Stimulated activated CD4-positive, alpha-beta T cell treated with anti-CD3 and anti-CD28 coated beads, Interleukin-15, amount 100 ng/mL, for 48 hours (primary cell): ENCODE measurements at regions not wholly inside any gene's neighbourhood (a gene's known extent, or its start where the extent isn't known, plus 50 kb on each side); places are given as distances from the start of the nearest gene placed in this dataset.

ENCODE experiments used
- DNase-seq, 2 donors: peaks; one replicate each; pipeline ENCODE4 v3.0.0-alpha.2; 2020; ENCODE audit warnings: low read depth in 2 of 2

DNA sequence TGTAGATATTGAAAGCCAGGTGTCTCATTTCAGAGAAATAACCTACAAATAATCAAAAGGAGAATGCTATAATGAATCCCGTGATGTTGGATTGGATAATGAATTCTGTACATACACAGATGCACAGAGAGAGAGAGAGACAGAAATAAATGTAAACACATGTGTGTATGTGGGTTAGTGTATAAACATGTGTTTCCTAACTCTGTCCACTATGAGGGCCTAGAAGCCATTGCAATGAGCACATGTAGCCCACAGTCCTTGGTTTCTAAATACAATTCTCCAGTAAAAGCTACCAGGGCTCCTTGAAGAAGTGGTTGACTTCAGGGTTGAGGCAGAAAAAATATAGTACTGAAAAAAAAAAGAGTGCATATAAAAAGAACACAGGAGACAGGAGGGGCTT lies 109.5 kb downstream of the INHBB start:
- DNase-seq, result no peak

DNA sequence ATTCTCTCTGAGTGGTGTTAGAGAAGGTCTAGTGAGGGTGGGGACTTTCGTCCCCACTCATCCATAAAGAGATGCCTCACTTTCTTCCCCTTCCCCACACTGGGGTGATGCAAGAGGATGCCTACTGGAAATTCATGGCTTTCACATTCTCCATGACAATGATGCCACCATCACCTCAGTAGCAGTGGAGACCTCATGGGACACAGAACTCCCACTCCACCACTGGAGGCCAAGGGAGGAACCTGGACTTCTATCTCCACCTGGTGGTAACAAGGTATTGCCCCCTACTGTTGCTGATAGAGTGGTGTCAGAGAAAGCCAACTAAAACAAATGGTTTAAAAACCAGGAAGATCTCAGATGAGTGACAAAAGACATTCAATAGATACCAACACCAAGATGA lies 110.9 kb downstream of the INHBB start:
- DNase-seq, result no peak

- DNase-seq, result no peak
Measured at GRCh38 chr2:120460511-120460910, 114.6 kb downstream of the INHBB start.

DNA sequence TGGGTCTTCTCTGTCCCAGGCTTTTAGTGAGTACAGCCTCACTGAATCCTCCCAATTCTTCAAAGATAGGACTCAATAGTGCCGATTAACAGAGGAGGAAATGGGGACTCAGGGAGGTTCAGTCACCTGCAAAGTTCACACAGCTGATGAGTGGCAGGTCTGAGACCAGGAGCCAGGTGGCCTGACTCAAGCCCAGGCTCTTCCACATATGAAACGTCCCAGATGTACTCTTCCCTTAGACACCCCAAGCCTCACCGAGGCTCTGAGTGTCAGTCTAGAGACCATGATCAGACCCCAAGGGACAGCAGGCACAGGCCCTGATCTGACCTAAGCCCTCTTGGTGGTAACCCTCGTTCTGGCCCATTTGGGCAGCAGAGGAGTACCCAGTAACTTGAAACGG lies 115.2 kb downstream of the INHBB start:
- DNase-seq, result no peak

DNA sequence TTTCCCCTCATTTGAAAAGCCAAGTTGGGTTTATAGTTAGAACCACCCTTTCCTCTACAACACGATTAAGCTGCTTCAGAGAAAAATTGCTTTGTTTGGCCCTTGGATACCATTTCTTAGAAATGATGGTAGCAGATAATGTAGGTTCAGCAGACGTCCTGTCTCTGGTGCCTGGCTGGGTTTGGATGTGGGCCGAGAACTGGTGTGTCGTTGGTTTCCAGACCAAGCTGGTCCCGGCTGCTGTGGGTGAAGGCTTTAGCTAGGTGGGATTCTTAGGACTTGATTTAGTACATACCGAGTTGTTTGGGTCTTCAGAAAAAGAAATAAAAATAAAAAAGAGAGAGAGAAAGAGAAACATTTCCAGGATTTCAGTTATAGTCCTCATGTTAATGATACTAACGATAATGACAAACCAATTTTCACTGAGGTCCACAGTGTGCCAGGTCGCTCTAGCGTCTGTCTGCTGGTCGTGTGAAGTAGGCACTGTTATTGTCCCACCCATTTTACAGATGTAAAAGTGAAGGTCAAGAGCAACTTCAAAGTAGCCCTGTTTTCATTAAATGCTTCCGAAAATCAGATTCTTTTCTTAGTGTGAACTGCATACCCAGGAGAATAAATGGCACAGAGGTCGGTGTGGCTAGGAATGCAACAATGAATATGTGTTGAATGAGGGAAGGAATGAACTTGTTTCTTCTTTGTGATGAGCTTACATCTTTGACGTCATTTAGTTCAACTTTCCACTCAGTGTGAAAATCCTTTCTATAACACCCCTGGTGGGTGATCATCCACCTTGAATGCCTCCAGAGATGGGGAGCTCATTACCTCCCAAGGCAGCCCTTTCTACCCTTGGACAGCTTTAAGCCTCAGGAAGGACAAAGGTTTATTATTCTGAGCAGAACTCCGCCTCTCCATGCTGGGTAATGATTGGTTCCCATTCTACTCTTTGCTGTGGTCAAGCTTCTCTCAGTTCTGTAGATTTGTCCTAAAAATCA lies 115.9 kb downstream of the INHBB start:
- DNase-seq, result no peak

- DNase-seq, result no peak
Measured at GRCh38 chr2:120463527-120463926, 117.6 kb downstream of the INHBB start.

GRCh38 chr2:120463996-120464395 lies 118.1 kb downstream of the INHBB start:
- no peak for DNase-seq

DNA sequence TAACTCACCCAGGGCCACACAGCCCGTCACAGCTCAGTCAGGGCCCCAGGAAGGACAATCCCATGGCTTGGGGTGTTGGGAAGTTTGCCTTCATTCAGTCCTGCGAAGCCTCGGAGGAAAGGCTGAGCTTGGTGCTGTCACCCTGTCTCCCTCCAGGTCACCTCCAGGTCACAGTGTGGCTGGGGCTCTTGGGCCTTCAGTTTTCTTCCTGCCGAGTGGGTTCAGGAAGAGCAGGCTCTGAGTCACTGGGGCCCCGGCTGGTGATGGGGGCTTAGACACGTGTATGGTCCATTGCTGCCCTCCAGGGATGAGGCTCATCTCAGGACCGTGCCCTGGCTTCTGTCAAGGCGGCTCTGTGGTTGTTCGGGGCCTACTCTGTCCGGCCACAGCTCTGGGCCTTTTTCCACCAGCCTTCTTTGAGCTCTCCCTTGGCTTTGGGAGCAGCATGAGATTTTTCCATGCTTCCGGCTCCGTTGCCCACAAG lies 118.6 kb downstream of the INHBB start:
- no peak for DNase-seq

DNA sequence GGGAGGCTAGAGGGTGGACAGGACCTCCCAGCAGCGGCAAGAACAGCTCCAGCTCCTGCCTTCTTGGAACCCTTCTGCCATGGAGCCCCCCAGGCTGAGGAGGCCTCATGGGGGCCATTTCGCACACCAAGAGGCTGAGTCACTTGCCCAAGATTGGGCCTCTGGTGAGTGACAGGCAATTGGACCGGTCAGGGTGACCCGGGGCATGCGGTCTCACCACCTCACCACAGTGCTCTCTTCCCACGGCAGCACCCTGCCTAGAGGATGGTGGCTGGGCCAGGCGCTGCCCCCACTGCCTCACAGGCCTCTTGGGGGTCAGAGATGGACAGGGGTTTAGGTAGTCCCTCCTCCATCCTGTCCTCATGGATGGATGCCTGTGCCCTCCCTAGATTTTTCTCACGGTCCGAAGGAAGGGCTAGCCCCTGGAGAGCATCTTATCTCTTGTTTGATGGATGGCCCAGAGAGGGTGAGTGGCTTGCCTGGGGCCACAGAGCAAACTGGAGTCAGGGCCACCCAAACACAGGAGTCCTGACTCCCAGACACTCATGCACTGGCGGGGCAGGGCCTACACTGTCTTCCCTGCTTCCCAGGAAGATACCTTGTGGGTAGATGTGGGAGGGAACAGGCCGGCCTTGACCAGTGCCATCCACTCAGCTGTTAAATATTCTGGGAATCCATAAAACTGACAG lies 119.2 kb downstream of the INHBB start:
- DNase-seq, result no peak

DNA sequence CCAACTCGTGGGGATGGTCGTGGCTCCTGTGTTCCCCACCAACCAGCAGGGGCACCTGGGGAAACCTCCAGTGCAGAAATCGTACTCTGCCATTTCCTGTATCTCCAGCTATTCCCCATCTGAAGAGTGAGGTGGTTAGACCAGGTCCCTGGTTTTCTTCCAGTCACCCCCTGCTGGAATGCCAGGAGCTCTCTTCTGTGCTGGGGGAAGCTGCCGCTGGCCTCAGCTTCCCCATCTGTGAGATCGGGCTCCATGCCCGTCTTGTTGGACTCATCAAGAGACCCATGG lies 119.7 kb downstream of the INHBB start:
- DNase-seq, result no peak

DNA sequence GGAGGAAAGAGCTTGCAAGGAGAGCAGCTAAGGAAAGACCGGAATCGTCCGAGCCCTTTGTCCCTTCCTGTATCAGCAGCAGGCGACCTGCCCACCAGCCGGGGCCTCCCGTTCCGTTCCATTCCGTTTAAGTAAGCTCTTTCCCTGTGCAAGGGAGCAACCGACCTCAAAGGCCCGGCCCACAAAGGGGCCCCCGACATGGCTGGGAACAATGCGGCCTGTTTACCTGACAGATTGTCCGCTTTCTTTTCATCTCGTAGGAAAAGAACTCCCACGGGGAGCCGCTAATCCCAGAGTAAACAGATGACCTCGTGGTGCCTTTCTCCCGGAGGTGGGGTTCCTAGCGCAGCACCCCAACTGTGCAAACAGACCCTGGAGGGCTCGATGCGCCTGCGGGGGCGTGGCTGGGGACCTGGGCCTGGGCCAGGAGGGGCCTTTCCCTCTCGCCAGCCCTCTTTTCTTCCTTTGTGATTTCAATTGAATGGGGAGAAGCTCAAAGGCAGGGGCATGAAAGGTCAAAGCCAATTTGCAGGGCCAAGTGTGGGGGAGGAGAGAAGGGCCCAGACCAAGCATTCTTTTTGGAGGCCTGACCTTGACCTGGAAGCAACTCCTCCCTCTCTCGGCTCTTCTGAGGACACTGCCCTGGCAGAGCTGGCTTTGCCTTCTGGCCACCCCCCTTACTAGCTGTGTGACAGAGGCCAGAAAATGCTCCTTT lies 120.2 kb downstream of the INHBB start:
- DNase-seq, result no peak

GRCh38 chr2:120466704-120467054 lies 120.7 kb downstream of the INHBB start:
- DNase-seq, result no peak

GRCh38 chr2:120468136-120468535 lies 122.2 kb downstream of the INHBB start:
- DNase-seq, result no peak

DNA sequence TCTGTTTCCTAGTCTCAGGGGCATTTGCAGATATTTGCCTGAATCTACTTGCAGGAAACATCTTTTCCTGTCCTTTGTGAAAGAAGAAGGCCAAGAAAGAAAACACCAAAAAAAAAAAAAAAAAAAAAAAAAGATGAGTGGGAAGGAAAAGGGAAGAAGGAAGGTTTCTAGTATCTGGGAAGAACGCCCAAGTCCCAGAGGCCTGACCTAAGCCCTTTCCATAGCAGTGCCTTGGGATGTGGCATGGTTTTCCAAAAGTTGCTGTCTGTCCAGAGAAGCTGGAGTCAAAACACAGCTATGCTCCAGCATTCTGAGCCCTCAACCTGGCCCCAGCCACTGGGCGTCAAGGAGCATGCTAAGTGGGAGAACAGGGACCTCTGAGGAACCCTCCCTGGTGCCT lies 123.5 kb downstream of the INHBB start:
- no peak for DNase-seq

- DNase-seq, result no peak
Measured at GRCh38 chr2:120470041-120470965, 124.4 kb downstream of the INHBB start.

DNA sequence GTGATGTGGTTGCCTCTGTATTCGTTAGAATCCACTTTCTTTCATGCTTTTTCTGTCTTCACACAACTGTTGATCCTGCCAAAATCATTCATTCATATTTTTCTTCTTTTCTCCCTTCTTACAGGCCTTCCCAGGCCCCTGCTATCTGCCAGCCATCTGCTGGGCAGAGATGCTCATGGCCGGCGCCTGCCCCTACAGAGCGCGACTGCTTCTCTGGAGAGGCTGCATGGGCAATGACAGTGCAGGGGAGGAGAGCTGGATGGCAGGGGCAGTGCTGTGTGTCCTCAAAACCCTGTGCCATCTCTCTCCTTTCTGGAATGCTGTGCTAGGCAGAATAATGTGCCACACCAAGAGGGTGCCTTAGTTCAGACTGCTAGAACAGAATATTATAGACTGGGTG lies 125.2 kb downstream of the INHBB start:
- no peak for DNase-seq

DNA sequence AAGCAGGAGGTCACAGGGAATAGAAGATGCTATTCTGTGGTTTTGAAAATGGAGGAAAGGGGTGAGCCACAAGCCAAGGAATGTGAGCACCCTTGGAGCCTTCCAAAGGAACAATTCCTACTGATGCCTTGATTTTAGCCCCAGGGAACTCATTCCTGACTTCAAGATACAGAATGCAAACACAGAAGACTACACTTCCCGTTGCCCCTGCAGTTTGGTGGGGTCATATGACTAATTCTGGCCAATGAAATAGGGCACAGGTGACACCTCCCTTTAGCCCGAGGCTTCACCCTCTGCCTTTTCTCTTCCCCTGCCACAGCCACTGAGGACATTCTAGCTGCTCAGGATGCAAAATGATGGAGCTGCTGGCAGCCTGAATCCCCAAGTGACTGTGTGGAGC lies 126.1 kb downstream of the INHBB start:
- DNase-seq, result no peak

DNA sequence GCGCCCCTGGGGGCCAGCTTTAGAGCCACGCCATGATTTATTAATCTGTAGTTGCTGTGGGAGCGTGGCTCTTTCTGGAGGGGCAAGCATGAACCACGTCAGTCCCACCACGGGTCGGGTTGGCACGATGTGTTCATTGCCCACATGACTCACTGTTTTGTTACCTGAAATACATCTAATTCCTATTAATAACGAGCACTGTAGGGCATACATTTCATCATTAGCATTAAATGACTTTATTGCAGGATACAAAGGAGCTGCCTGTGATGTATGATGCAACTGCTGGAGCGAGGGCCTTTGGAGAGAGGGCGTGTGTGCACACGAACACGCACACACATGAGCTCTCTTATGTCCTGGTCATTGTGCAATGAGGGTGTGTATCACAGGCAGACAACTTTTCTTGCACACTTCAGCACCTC lies 127.0 kb downstream of the INHBB start:
- no peak for DNase-seq

GRCh38 chr2:120473522-120474271 lies 127.8 kb downstream of the INHBB start:
- DNase-seq, result no peak

- no peak for DNase-seq
Measured at GRCh38 chr2:120474486-120474885, 128.6 kb downstream of the INHBB start.

DNA sequence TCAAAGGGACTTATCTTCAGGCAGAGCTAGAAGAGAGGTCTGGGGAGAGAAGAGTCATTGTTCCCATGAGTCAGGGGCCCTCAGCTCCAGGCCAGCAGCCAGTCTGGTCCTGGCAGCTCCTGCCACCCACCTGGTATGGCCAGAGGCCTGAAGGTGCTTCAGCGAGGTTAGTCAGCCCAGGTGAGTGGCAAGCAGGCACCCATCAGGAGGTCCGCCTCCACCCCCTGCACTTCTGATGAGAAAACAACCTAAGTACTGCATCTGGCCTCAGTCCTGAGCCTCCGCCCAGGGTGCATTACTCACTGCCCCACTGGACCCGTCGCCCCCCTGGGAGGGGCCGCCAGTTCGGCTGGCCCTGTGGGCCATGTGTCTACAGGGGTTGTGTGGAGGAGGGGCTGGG lies 130.2 kb downstream of the INHBB start:
- no peak for DNase-seq
